ENCODE measurements at regions not wholly inside any gene's neighbourhood (a gene's known extent, or its start where the extent isn't known, plus 50 kb on each side); places are given as distances from the start of the nearest gene placed in this dataset.
A peak's percentile ranks its signal among the peaks of the same experiment; 100 is the strongest.

GRCh38 chr5:84642795-84643194, 258.1 kb upstream of the EDIL3 start:
- DNase-seq (ENCODE audit: low read depth): peak; percentile 59
- H3K9me3 Mint-ChIP-seq (ENCODE audit: unreplicated experiment): no peaks in the 10 kb centered on the region

DNA sequence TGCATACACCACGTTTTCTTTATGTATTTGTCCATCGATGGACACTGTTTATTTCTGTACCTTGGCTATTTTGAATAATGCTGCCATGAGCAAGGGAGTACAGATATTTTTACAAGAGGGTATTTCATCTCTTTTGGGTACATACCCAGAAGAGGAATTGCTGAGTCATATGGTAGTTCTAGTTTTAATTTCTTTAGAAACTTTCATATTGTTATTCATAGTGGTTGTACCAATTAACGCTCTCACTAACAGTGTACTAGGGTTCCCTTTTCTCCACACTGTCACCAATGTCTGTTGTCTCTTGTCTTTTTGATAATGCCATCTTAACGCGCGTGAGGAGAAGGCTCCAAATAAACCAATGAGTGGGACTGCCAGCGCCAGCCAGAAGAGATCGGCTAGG, 257.6 kb upstream of the EDIL3 start:
- Mint-ChIP-seq H3K27ac (ENCODE audit: unreplicated experiment) (no peak overlapping the region), H3K27me3 (ENCODE audit: low read depth, unreplicated experiment) (no peaks in the 10 kb centered on the region), H3K4me3 (ENCODE audit: unreplicated experiment) (no peak overlapping the region), H3K9me3 (ENCODE audit: unreplicated experiment) (no peaks in the 10 kb centered on the region), H3K4me1 (ENCODE audit: low read depth, unreplicated experiment) (peaks cover 6% of the 10 kb centered on the region), H3K36me3 (ENCODE audit: low read depth, unreplicated experiment) (no peaks in the 10 kb centered on the region)
- Histone ChIP-seq H3K4me1 (ENCODE audit: insufficient read depth, low read length) (peaks cover 3% of the 10 kb centered on the region), H4K20me1 (ENCODE audit: insufficient read depth, low read length) (no peaks in the 10 kb centered on the region), H3K9me3 (ENCODE audit: insufficient read depth, low read depth, low read length) (no peaks in the 10 kb centered on the region), H3K9ac (ENCODE audit: low read length) (no peak overlapping the region), H3K4me3 (ENCODE audit: insufficient read depth, low read depth, low read length) (no peak overlapping the region), H3K79me2 (ENCODE audit: insufficient read depth, low read length) (no peaks in the 10 kb centered on the region), H3K36me3 (ENCODE audit: insufficient read depth, low read length) (no peaks in the 10 kb centered on the region), H2AFZ (ENCODE audit: low read depth, low read length) (no peak overlapping the region), H3K4me2 (ENCODE audit: low read length) (no peak overlapping the region), H3K27ac (ENCODE audit: low read depth, low read length) (no peak overlapping the region), H3K27me3 (ENCODE audit: insufficient read depth, low read length) (no peaks in the 10 kb centered on the region)
- no peak for FAIRE-seq
- DNase-seq (ENCODE audit: low read depth): no peak
- TF ChIP-seq, protein P1, sequence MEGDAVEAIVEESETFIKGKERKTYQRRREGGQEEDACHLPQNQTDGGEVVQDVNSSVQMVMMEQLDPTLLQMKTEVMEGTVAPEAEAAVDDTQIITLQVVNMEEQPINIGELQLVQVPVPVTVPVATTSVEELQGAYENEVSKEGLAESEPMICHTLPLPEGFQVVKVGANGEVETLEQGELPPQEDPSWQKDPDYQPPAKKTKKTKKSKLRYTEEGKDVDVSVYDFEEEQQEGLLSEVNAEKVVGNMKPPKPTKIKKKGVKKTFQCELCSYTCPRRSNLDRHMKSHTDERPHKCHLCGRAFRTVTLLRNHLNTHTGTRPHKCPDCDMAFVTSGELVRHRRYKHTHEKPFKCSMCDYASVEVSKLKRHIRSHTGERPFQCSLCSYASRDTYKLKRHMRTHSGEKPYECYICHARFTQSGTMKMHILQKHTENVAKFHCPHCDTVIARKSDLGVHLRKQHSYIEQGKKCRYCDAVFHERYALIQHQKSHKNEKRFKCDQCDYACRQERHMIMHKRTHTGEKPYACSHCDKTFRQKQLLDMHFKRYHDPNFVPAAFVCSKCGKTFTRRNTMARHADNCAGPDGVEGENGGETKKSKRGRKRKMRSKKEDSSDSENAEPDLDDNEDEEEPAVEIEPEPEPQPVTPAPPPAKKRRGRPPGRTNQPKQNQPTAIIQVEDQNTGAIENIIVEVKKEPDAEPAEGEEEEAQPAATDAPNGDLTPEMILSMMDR (IDR thresholded peaks at IDR 0.05; ENCODE audit: insufficient read depth, low read depth, low read length): no peak
- TF ChIP-seq EZH2 (IDR thresholded peaks at IDR 0.05; ENCODE audit: insufficient read depth, low read length): no peak

More at GRCh38 chr5:84642795-84643194, 258.1 kb upstream of the EDIL3 start:
- FAIRE-seq: no peak
- Histone ChIP-seq H3K27me3 (ENCODE audit: insufficient read depth, low read length) (no peaks in the 10 kb centered on the region), H3K9ac (ENCODE audit: low read length) (no peak overlapping the region), H2AFZ (ENCODE audit: low read depth, low read length) (no peak overlapping the region), H3K9me3 (ENCODE audit: insufficient read depth, low read depth, low read length) (no peaks in the 10 kb centered on the region), H4K20me1 (ENCODE audit: insufficient read depth, low read length) (no peaks in the 10 kb centered on the region), H3K4me3 (ENCODE audit: insufficient read depth, low read depth, low read length) (no peak overlapping the region), H3K79me2 (ENCODE audit: insufficient read depth, low read length) (no peaks in the 10 kb centered on the region), H3K27ac (ENCODE audit: low read depth, low read length) (no peak overlapping the region), H3K36me3 (ENCODE audit: insufficient read depth, low read length) (no peaks in the 10 kb centered on the region), H3K4me2 (ENCODE audit: low read length) (no peak overlapping the region), H3K4me1 (ENCODE audit: insufficient read depth, low read length) (peaks cover 3% of the 10 kb centered on the region)
- H3K27ac Mint-ChIP-seq (ENCODE audit: unreplicated experiment): no peak overlapping the region
- H3K4me1 Mint-ChIP-seq (ENCODE audit: low read depth, unreplicated experiment): peaks cover 6% of the 10 kb centered on the region
- no peak for TF ChIP-seq EZH2 (IDR thresholded peaks at IDR 0.05; ENCODE audit: insufficient read depth, low read length)
- TF ChIP-seq, protein P1 (IDR thresholded peaks at IDR 0.05; ENCODE audit: insufficient read depth, low read depth, low read length): no peak
- H3K27me3 Mint-ChIP-seq (ENCODE audit: low read depth, unreplicated experiment): no peaks in the 10 kb centered on the region
- no peak overlapping the region for H3K4me3 Mint-ChIP-seq (ENCODE audit: unreplicated experiment)
- H3K36me3 Mint-ChIP-seq (ENCODE audit: low read depth, unreplicated experiment): no peaks in the 10 kb centered on the region

DNA sequence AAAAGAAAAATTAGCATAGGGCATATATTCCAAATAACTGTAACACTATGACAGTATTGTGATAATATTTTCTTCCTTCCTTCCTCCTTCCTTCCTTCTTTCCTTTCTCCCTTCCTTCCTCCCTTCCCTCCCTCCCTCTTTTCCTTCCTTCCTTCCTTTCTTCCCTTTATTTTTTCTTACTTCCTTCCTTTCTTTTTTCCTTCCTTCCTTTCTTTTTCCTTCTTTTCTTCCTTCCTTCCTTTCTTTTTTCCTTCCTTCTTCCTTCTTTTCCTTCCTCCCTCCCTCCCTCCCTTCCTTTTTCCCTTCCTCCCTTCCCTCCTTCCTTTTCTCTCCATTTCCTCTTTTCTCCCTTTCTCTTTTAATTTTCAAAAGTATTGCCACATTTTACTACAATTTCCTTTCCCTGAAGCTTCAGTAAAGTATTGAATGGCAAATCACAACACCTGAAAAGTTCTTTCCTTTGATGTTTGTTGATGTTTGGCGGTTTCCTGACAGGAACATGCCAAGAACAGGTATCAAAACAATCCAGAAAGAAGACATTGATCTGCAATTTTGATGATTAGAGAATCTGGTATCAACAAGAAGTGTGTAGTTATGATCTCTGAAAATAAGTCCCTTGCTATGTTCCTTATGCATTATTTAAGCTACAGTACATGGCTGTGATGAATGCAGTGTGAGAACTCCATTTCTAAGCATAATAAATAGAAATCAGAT, 253.1 kb upstream of the EDIL3 start:
- Mint-ChIP-seq H3K4me3 (ENCODE audit: unreplicated experiment) (no peak overlapping the region), H3K36me3 (ENCODE audit: low read depth, unreplicated experiment) (no peaks in the 10 kb centered on the region), H3K4me1 (ENCODE audit: low read depth, unreplicated experiment) (peaks cover 5% of the 10 kb centered on the region), H3K9me3 (ENCODE audit: unreplicated experiment) (no peaks in the 10 kb centered on the region), H3K27ac (ENCODE audit: unreplicated experiment) (no peak overlapping the region), H3K27me3 (ENCODE audit: low read depth, unreplicated experiment) (no peaks in the 10 kb centered on the region)
- no peak overlapping the region for H3K4me3 ChIP-seq (ENCODE audit: insufficient read depth, low read depth, low read length)
- DNase-seq (ENCODE audit: low read depth) (no peak), FAIRE-seq (no peak)
- no peaks in the 10 kb centered on the region for H3K36me3 ChIP-seq (ENCODE audit: insufficient read depth, low read length)
- H2AFZ ChIP-seq (ENCODE audit: low read depth, low read length): no peak overlapping the region
- no peak overlapping the region for H3K27ac ChIP-seq (ENCODE audit: low read depth, low read length)
- no peak for TF ChIP-seq EZH2 (IDR thresholded peaks at IDR 0.05; ENCODE audit: insufficient read depth, low read length)
- TF ChIP-seq, protein P1 (IDR thresholded peaks at IDR 0.05; ENCODE audit: insufficient read depth, low read depth, low read length): no peak
- H3K27me3 ChIP-seq (ENCODE audit: insufficient read depth, low read length): no peaks in the 10 kb centered on the region
- no peaks in the 10 kb centered on the region for H3K4me1 ChIP-seq (ENCODE audit: insufficient read depth, low read length)
- no peaks in the 10 kb centered on the region for H4K20me1 ChIP-seq (ENCODE audit: insufficient read depth, low read length)
- H3K9me3 ChIP-seq (ENCODE audit: insufficient read depth, low read depth, low read length): no peaks in the 10 kb centered on the region
- H3K79me2 ChIP-seq (ENCODE audit: insufficient read depth, low read length): no peaks in the 10 kb centered on the region
- H3K4me2 ChIP-seq (ENCODE audit: low read length): no peak overlapping the region
- H3K9ac ChIP-seq (ENCODE audit: low read length): no peak overlapping the region
